ENCODE measurements at regions not wholly inside any gene's neighbourhood (a gene's known extent, or its start where the extent isn't known, plus 50 kb on each side); places are given as distances from the start of the nearest gene placed in this dataset.

- Histone ChIP-seq H3K36me3 (ENCODE audit: control insufficient read depth, insufficient read depth, low read length, severe bottlenecking) (no peaks in the 10 kb centered on the region), H3K9ac (ENCODE audit: low read length) (no peak overlapping the region), H3K27me3 (replicated peaks; ENCODE audit: control insufficient read depth, insufficient read depth, low read length) (no peaks in the 10 kb centered on the region), H3K9me3 (ENCODE audit: control insufficient read depth, low read length) (no peaks in the 10 kb centered on the region), H3K4me3 (ENCODE audit: low read length) (no peak overlapping the region), H3K4me1 (ENCODE audit: control insufficient read depth, insufficient read depth, low read length) (peaks cover 12% of the 10 kb centered on the region)
- DNase-seq (ENCODE audit: low read depth) = peak; percentile 6
Observed at GRCh38 chr4:127410201-127410600, 222.6 kb upstream of the INTU start.

DNA sequence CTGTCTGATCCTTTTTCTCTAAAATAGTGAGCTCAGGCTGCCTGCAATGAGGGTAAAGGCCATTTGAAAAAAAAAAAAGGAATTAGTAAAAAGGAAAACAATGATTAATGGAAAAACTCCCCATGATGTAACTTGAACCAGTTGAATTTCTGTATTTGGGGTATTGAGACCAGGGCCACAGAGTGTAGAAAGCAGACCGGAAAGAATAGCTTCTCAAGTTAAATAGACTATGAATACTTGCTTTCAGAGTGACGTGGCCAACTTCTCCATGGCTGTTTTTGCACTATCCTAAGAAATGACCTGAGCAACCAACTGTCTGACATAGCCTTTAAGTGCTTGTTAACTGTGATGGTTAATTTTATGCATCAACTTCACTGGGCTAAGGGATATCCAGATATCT, 222.1 kb upstream of the INTU start:
- H3K27me3 ChIP-seq (replicated peaks; ENCODE audit: control insufficient read depth, insufficient read depth, low read length) = no peaks in the 10 kb centered on the region
- H3K36me3 ChIP-seq (ENCODE audit: control insufficient read depth, insufficient read depth, low read length, severe bottlenecking) = no peaks in the 10 kb centered on the region
- no peak overlapping the region for H3K9ac ChIP-seq (ENCODE audit: low read length)
- H3K9me3 ChIP-seq (ENCODE audit: control insufficient read depth, low read length) = no peaks in the 10 kb centered on the region
- peaks cover 12% of the 10 kb centered on the region for H3K4me1 ChIP-seq (ENCODE audit: control insufficient read depth, insufficient read depth, low read length)
- no peak for DNase-seq (ENCODE audit: low read depth)
- no peak overlapping the region for H3K4me3 ChIP-seq (ENCODE audit: low read length)

DNA sequence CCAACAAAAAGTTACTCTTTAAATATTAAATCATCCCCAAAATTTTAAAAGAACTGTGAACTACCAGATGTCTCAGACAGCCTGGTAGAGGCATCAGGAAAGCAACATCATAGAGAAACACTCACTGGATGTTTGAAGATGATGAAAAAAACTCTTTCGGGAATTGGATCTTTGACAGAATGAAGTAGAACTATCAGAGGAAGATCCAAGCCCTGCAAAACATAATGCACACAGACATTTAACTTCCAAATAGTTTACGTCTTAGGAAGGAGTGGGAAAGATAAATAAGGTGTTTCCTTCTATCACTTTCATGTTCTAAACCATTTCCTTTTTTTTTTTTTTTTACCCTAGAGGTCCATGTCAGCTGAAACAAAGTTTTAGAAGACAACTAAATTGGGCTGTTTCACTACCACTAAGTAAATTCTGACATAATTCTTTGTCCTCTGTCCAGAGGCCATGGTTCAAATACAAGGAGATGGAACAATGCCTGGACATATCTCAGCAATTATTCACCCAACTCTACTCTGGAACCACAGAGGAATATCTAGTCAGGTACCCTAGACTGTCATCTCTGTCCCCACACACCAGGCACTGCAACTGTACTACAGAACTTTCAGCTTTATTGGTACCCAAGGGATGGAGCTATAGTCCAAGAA, 217.7 kb upstream of the INTU start:
- H3K9me3 ChIP-seq (ENCODE audit: control insufficient read depth, low read length) = no peaks in the 10 kb centered on the region
- H3K9ac ChIP-seq (ENCODE audit: low read length) = no peak overlapping the region
- no peaks in the 10 kb centered on the region for H3K36me3 ChIP-seq (ENCODE audit: control insufficient read depth, insufficient read depth, low read length, severe bottlenecking)
- H3K4me1 ChIP-seq (ENCODE audit: control insufficient read depth, insufficient read depth, low read length) = peaks cover 9% of the 10 kb centered on the region
- H3K27me3 ChIP-seq (replicated peaks; ENCODE audit: control insufficient read depth, insufficient read depth, low read length) = no peaks in the 10 kb centered on the region
- DNase-seq (ENCODE audit: low read depth) = no peak
- H3K4me3 ChIP-seq (ENCODE audit: low read length) = no peak overlapping the region

GRCh38 chr4:127416115-127416514, 216.6 kb upstream of the INTU start:
- H3K4me3 ChIP-seq (ENCODE audit: low read length) = no peak overlapping the region
- H3K36me3 ChIP-seq (ENCODE audit: control insufficient read depth, insufficient read depth, low read length, severe bottlenecking) = no peaks in the 10 kb centered on the region
- no peak overlapping the region for H3K9ac ChIP-seq (ENCODE audit: low read length)
- DNase-seq (ENCODE audit: low read depth) = no peak
- H3K9me3 ChIP-seq (ENCODE audit: control insufficient read depth, low read length) = no peaks in the 10 kb centered on the region
- peaks cover under 1% of the 10 kb centered on the region for H3K4me1 ChIP-seq (ENCODE audit: control insufficient read depth, insufficient read depth, low read length)
- H3K27me3 ChIP-seq (replicated peaks; ENCODE audit: control insufficient read depth, insufficient read depth, low read length) = no peaks in the 10 kb centered on the region

- H3K9ac ChIP-seq (ENCODE audit: low read length) = no peak overlapping the region
- H3K36me3 ChIP-seq (ENCODE audit: control insufficient read depth, insufficient read depth, low read length, severe bottlenecking) = no peaks in the 10 kb centered on the region
- no peaks in the 10 kb centered on the region for H3K27me3 ChIP-seq (replicated peaks; ENCODE audit: control insufficient read depth, insufficient read depth, low read length)
- H3K4me3 ChIP-seq (ENCODE audit: low read length) = no peak overlapping the region
- no peaks in the 10 kb centered on the region for H3K9me3 ChIP-seq (ENCODE audit: control insufficient read depth, low read length)
- H3K4me1 ChIP-seq (ENCODE audit: control insufficient read depth, insufficient read depth, low read length) = peaks cover 8% of the 10 kb centered on the region
- DNase-seq (ENCODE audit: low read depth) = peak; percentile 25
Observed at GRCh38 chr4:127417885-127418535, 214.7 kb upstream of the INTU start.

DNA sequence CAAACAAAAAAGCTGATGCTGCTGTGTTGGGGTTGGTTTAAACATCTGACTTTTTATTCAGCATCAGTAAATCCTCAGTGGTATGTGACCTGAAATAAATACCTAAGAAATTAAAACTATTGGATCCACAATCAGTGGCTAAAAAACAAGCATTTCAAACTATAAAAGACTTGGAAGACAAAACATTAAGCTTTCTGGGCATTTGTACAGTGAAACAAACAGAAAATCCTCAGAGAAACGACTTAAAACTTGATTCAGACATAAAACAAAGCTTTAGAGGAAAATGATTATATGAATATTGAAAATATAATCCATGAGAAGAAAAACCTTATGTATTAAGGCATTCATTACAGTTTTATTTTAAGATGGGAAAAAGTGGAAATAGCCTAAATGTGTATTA, 213.3 kb upstream of the INTU start:
- no peak for DNase-seq (ENCODE audit: low read depth)
- Histone ChIP-seq H3K27me3 (replicated peaks; ENCODE audit: control insufficient read depth, insufficient read depth, low read length) (no peaks in the 10 kb centered on the region), H3K4me1 (ENCODE audit: control insufficient read depth, insufficient read depth, low read length) (peaks cover 8% of the 10 kb centered on the region), H3K36me3 (ENCODE audit: control insufficient read depth, insufficient read depth, low read length, severe bottlenecking) (no peaks in the 10 kb centered on the region), H3K9me3 (ENCODE audit: control insufficient read depth, low read length) (no peaks in the 10 kb centered on the region), H3K4me3 (ENCODE audit: low read length) (no peak overlapping the region), H3K9ac (ENCODE audit: low read length) (no peak overlapping the region)

GRCh38 chr4:127421437-127421836, 211.3 kb upstream of the INTU start:
- Histone ChIP-seq H3K27me3 (replicated peaks; ENCODE audit: control insufficient read depth, insufficient read depth, low read length) (no peaks in the 10 kb centered on the region), H3K4me1 (ENCODE audit: control insufficient read depth, insufficient read depth, low read length) (peaks cover 8% of the 10 kb centered on the region), H3K9me3 (ENCODE audit: control insufficient read depth, low read length) (no peaks in the 10 kb centered on the region), H3K4me3 (ENCODE audit: low read length) (no peak overlapping the region), H3K36me3 (ENCODE audit: control insufficient read depth, insufficient read depth, low read length, severe bottlenecking) (no peaks in the 10 kb centered on the region), H3K9ac (ENCODE audit: low read length) (no peak overlapping the region)
- DNase-seq (ENCODE audit: low read depth) = peak; percentile 63

- no peak for DNase-seq (ENCODE audit: low read depth)
- H3K27me3 ChIP-seq (replicated peaks; ENCODE audit: control insufficient read depth, insufficient read depth, low read length) = no peaks in the 10 kb centered on the region
- H3K9ac ChIP-seq (ENCODE audit: low read length) = no peak overlapping the region
Observed at GRCh38 chr4:127425202-127425845, 207.4 kb upstream of the INTU start.

DNA sequence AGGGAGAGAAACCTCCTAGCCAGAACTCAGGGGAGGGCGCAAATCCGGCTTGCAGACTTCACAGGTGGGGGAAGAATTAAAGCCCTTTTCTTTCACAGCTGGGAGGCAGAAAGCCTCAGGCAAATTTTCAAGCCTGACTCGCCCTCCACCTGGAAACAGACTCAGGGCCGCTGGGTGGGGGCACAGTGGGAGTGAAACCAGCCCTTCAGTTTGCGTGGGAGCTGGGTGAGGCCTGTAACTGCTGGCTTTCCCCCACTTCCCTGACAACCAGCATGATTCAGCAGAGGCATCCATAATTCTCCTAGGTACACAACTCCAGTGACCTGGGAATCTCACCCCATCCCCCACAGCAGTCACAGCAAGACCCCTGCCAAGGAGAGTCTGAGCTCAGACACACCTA, 206.9 kb upstream of the INTU start:
- no peak for DNase-seq (ENCODE audit: low read depth)

More at GRCh38 chr4:127425202-127425845, 207.4 kb upstream of the INTU start:
- Histone ChIP-seq H3K9me3 (ENCODE audit: control insufficient read depth, low read length) (no peaks in the 10 kb centered on the region), H3K36me3 (ENCODE audit: control insufficient read depth, insufficient read depth, low read length, severe bottlenecking) (no peaks in the 10 kb centered on the region), H3K4me3 (ENCODE audit: low read length) (no peak overlapping the region), H3K4me1 (ENCODE audit: control insufficient read depth, insufficient read depth, low read length) (peaks cover 8% of the 10 kb centered on the region)

DNA sequence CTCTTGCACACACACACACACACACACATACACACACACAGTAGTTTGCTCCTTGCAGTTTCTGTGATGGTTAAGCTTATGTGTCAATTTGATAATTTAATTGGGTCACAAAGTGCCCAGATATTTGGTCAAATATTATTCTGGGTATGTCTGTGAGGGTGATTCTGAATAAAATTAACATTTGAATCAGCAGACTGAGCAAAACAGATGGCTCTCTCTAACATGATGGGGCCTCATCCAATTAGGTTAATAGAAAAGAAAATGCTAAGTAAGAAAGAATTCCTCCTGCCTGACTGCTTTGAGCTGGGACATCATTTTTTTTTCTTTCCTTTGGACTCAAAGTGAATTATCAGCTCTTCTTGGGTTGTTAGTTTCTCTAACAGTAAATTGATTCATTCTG, 191.2 kb upstream of the INTU start:
- Histone ChIP-seq H3K4me3 (ENCODE audit: low read length) (no peak overlapping the region), H3K4me1 (ENCODE audit: control insufficient read depth, insufficient read depth, low read length) (peaks cover 18% of the 10 kb centered on the region), H3K27me3 (replicated peaks; ENCODE audit: control insufficient read depth, insufficient read depth, low read length) (no peaks in the 10 kb centered on the region), H3K36me3 (ENCODE audit: control insufficient read depth, insufficient read depth, low read length, severe bottlenecking) (no peaks in the 10 kb centered on the region), H3K9ac (ENCODE audit: low read length) (no peak overlapping the region), H3K9me3 (ENCODE audit: control insufficient read depth, low read length) (no peaks in the 10 kb centered on the region)
- no peak for DNase-seq (ENCODE audit: low read depth)

More for the DNA sequence above, 206.9 kb upstream of the INTU start:
- no peaks in the 10 kb centered on the region for H3K36me3 ChIP-seq (ENCODE audit: control insufficient read depth, insufficient read depth, low read length, severe bottlenecking)
- H3K4me3 ChIP-seq (ENCODE audit: low read length) = no peak overlapping the region
- no peaks in the 10 kb centered on the region for H3K27me3 ChIP-seq (replicated peaks; ENCODE audit: control insufficient read depth, insufficient read depth, low read length)
- no peak overlapping the region for H3K9ac ChIP-seq (ENCODE audit: low read length)
- H3K9me3 ChIP-seq (ENCODE audit: control insufficient read depth, low read length) = no peaks in the 10 kb centered on the region
- peaks cover 8% of the 10 kb centered on the region for H3K4me1 ChIP-seq (ENCODE audit: control insufficient read depth, insufficient read depth, low read length)

DNA sequence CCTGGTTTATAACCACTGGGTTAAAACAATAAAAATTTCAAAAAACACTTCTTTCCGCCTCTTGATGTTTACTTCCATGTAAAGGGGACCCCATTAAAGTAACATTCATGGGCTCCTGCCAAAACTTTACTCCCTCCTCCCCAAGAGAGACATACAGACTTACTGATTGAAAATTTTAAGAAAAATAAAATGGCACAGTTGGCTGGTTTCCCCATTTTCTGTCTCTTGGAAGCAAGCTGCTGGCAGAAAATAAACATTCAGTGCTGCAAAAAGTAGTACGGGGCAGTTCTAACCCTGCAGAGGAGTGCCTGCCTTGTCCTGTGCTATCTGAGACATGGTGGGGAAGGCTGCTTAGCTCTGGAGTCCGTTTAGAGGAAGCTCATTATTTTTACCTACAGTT, 187.3 kb upstream of the INTU start:
- H3K4me3 ChIP-seq (ENCODE audit: low read length) = no peak overlapping the region
- H3K4me1 ChIP-seq (ENCODE audit: control insufficient read depth, insufficient read depth, low read length) = peaks cover 22% of the 10 kb centered on the region
- no peaks in the 10 kb centered on the region for H3K27me3 ChIP-seq (replicated peaks; ENCODE audit: control insufficient read depth, insufficient read depth, low read length)
- H3K9ac ChIP-seq (ENCODE audit: low read length) = no peak overlapping the region
- no peak for DNase-seq (ENCODE audit: low read depth)
- no peaks in the 10 kb centered on the region for H3K36me3 ChIP-seq (ENCODE audit: control insufficient read depth, insufficient read depth, low read length, severe bottlenecking)
- H3K9me3 ChIP-seq (ENCODE audit: control insufficient read depth, low read length) = no peaks in the 10 kb centered on the region

Data from adipocyte (in vitro differentiated cells).